ENCODE measurements at regions not wholly inside any gene's neighbourhood (a gene's known extent, or its start where the extent isn't known, plus 50 kb on each side); places are given as distances from the start of the nearest gene placed in this dataset.

GRCh38 chr2:16114836-16115235 is 174.5 kb downstream of the MYCN start:
- no peak for TF ChIP-seq CTCF (IDR thresholded peaks at IDR 0.05)
- Mint-ChIP-seq H3K4me1 (peaks cover 35% of the 10 kb centered on the region), H3K36me3 (ENCODE audit: low read depth) (no peaks in the 10 kb centered on the region), H3K4me3 (no peak overlapping the region), H3K9me3 (no peaks in the 10 kb centered on the region), H3K27me3 (ENCODE audit: low read depth, poor library complexity) (no peaks in the 10 kb centered on the region), H3K27ac (no peak overlapping the region)
- DNase-seq = no peak

GRCh38 chr2:16114070-16114469 is 173.7 kb downstream of the MYCN start:
- Mint-ChIP-seq H3K27me3 (ENCODE audit: low read depth, poor library complexity) (no peaks in the 10 kb centered on the region), H3K4me1 (peaks cover 30% of the 10 kb centered on the region), H3K27ac (no peak overlapping the region), H3K9me3 (no peaks in the 10 kb centered on the region), H3K36me3 (ENCODE audit: low read depth) (no peaks in the 10 kb centered on the region), H3K4me3 (no peak overlapping the region)
- no peak for DNase-seq
- TF ChIP-seq CTCF (IDR thresholded peaks at IDR 0.05) = no peak

DNA sequence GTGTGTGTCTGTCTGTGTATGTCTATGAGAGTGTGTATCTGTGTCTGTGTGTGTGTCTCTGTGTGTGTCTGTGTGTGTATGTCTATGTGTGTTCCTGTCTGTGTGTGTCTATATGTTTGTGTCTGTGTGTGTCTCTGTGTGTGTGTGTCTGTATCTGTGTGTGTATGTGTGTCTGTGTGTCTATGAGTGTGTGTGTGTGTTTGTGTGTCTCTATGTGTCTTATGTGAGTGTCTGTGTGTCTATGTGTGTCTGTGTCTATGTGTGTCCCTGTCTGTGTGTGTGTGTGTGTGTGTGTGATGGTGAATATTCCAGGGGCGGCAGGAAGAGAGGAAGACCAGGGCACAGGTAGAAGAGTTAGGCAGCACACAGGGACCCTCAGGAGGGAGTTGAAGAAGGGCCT is 173.2 kb downstream of the MYCN start:
- H3K36me3 Mint-ChIP-seq (ENCODE audit: low read depth) = no peaks in the 10 kb centered on the region
- no peaks in the 10 kb centered on the region for H3K27me3 Mint-ChIP-seq (ENCODE audit: low read depth, poor library complexity)
- peaks cover 30% of the 10 kb centered on the region for H3K4me1 Mint-ChIP-seq
- H3K27ac Mint-ChIP-seq = no peak overlapping the region
- DNase-seq = no peak
- no peaks in the 10 kb centered on the region for H3K9me3 Mint-ChIP-seq
- TF ChIP-seq CTCF (IDR thresholded peaks at IDR 0.05) = no peak
- no peak overlapping the region for H3K4me3 Mint-ChIP-seq

GRCh38 chr2:16112972-16113560 is 172.7 kb downstream of the MYCN start:
- Mint-ChIP-seq H3K27me3 (ENCODE audit: low read depth, poor library complexity) (no peaks in the 10 kb centered on the region), H3K4me1 (peaks cover 30% of the 10 kb centered on the region), H3K27ac (no peak overlapping the region), H3K9me3 (no peaks in the 10 kb centered on the region), H3K36me3 (ENCODE audit: low read depth) (no peaks in the 10 kb centered on the region), H3K4me3 (no peak overlapping the region)
- no peak for TF ChIP-seq CTCF (IDR thresholded peaks at IDR 0.05)
- DNase-seq = no peak

DNA sequence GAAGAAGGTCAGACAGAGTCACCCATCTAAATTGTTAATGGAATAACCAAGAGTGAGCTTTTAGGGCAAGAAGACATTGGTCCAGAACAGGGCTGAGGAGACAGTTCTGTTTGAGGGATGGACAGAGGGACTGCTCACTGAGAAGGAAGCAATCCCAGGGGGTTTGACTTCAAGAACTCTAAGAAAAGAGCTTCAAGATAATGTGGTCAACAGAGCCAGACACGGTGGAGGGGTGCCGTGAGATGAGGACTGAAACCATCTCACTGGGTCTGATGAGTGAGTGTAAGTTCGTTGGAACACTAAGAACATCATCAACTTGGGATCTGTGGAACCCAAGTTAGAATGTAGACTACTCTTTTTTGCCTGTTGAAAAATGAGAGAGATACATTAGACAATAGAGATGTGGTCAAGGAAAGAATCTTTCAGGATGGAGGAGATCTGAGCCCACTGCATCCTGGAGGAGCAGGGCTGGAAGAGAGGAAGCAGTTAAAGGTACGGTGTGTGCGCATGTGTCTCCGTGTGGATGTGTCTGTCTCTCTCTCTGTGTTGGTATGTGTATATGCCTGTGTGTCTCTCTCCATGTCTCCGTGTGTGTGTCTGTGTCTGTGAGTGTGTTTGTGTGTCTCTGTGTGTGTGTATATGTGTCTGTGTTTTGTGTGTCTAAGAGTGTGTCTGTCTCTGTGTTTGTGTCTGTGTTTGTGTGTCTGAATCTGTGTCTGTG is 172.1 kb downstream of the MYCN start:
- H3K27me3 Mint-ChIP-seq (ENCODE audit: low read depth, poor library complexity) = no peaks in the 10 kb centered on the region
- H3K4me3 Mint-ChIP-seq = no peak overlapping the region
- H3K9me3 Mint-ChIP-seq = no peaks in the 10 kb centered on the region
- H3K4me1 Mint-ChIP-seq = peaks cover 30% of the 10 kb centered on the region
- no peak for DNase-seq
- H3K27ac Mint-ChIP-seq = no peak overlapping the region
- no peaks in the 10 kb centered on the region for H3K36me3 Mint-ChIP-seq (ENCODE audit: low read depth)
- TF ChIP-seq CTCF (IDR thresholded peaks at IDR 0.05) = no peak

DNA sequence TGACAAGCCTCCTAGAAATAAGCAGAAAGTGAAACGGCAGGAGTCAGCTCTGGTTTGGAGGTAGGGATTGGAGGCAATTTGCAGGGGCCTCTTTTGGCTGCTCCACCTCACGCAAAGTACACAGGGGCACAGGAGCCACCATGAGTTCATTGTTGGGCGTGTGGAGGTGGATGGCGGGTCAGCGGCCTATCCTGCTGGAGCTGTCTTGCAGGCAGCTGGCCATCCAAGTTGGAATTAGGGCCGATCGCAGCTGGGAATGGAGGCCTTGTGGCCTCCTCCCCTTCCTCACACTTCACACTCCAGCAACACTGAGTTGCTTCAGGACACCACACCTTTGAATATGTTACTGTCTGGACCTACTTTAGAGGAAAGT is 171.5 kb downstream of the MYCN start:
- Mint-ChIP-seq H3K27me3 (ENCODE audit: low read depth, poor library complexity) (no peaks in the 10 kb centered on the region), H3K9me3 (no peaks in the 10 kb centered on the region), H3K27ac (no peak overlapping the region), H3K4me3 (no peak overlapping the region), H3K36me3 (ENCODE audit: low read depth) (no peaks in the 10 kb centered on the region), H3K4me1 (peaks cover 32% of the 10 kb centered on the region)
- DNase-seq = no peak
- TF ChIP-seq CTCF (IDR thresholded peaks at IDR 0.05) = no peak

Data from nephron progenitor cell (in vitro differentiated cells).